Epithelial cell of esophagus (primary cell): ENCODE measurements at regions not wholly inside any gene's neighbourhood (a gene's known extent, or its start where the extent isn't known, plus 50 kb on each side); places are given as distances from the start of the nearest gene placed in this dataset.
A peak's percentile ranks its signal among the peaks of the same experiment; 100 is the strongest.

Source experiments
- DNase-seq: peaks from one replicate; pipeline ENCODE4 v3.0.0; 2010; ENCODE audit warnings: low read depth
- H3K4me3 ChIP-seq: 2 replicates; pipeline ENCODE4 v1.5.1; 2011; ENCODE audit warnings: mild to moderate bottlenecking, low read length, control low read depth
- TF ChIP-seq, protein P1 (sequence below): IDR thresholded peaks from 2 replicates; pipeline ENCODE4 v1.5.1; 2011; ENCODE audit warnings: low read depth, mild to moderate bottlenecking, low read length, control low read depth, inconsistent platforms; ENCODE audit not compliant: insufficient read depth; ENCODE audit errors: missing control alignments

DNA sequence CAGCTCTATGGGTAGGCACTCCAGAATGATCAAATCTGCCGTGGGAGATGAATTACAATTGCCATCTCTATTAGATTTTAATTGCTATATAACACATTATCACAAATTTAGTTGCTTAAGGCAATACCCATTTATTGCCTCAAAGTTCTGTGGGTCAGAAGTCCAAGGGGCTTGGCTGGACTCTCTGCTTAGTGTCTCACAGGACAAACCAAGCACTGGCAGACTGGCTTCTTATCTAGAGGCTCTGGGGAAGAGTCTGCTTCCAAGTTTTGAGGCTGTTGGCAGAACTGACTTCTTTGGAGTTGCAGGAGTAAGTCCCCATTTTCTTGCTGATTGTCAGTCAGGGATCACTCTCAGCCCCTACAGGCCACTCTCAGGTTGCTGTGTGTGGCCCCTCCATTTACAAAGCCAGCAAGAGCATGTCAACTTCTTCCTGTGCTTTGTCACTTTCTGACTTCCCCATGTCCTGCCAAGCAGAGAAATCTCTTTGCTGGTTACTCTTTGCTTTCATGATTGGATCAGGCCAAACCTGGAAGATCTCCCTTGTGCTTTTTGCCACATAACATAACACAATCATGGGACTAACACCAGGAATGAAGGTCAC, 93.5 kb upstream of the PRICKLE2 start:
- TF ChIP-seq, protein P1, sequence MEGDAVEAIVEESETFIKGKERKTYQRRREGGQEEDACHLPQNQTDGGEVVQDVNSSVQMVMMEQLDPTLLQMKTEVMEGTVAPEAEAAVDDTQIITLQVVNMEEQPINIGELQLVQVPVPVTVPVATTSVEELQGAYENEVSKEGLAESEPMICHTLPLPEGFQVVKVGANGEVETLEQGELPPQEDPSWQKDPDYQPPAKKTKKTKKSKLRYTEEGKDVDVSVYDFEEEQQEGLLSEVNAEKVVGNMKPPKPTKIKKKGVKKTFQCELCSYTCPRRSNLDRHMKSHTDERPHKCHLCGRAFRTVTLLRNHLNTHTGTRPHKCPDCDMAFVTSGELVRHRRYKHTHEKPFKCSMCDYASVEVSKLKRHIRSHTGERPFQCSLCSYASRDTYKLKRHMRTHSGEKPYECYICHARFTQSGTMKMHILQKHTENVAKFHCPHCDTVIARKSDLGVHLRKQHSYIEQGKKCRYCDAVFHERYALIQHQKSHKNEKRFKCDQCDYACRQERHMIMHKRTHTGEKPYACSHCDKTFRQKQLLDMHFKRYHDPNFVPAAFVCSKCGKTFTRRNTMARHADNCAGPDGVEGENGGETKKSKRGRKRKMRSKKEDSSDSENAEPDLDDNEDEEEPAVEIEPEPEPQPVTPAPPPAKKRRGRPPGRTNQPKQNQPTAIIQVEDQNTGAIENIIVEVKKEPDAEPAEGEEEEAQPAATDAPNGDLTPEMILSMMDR: no peak
- no peak for DNase-seq
- H3K4me3 ChIP-seq: no peak overlapping the region

DNA sequence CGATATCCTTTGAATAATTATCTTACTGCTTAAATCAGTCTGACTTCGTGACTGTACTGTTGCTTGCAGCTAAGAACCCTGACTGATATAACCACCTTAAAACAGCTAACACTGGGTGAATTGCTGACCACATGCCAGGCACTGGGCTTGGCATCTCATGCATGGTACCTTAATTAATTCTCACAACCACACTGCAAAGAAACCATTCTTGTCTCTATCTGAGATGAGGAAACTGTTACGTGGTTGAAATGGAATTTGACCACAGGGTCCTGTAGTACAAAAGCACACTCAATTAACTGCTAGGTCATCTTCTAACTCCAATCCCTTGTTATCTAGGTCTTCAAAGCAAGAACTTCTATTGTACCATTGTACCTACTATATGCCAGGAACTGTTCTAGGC, 92.7 kb upstream of the PRICKLE2 start:
- DNase-seq: peak; percentile 29
- H3K4me3 ChIP-seq: no peak overlapping the region
- TF ChIP-seq, protein P1: no peak

DNA sequence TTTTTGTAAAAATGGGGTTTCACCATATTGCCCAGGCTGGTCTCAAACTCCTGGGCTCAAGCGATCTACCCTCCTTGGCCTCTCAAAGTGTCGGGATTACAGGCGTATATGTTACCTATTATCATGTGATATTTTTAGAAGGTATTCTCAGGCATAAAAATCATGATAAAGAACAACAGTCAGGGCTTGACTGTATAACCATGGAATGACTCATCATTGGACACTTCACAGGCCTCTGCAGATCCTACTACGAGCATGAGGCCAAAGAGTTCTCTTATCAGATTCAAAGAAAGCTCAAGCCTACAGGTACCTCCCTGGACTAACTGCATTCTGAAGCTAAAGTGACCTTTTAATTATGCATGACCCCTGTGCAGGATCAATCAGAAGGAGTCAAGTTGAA, 91.7 kb upstream of the PRICKLE2 start:
- TF ChIP-seq, protein P1: no peak
- DNase-seq: peak; percentile 69
- no peak overlapping the region for H3K4me3 ChIP-seq

DNA sequence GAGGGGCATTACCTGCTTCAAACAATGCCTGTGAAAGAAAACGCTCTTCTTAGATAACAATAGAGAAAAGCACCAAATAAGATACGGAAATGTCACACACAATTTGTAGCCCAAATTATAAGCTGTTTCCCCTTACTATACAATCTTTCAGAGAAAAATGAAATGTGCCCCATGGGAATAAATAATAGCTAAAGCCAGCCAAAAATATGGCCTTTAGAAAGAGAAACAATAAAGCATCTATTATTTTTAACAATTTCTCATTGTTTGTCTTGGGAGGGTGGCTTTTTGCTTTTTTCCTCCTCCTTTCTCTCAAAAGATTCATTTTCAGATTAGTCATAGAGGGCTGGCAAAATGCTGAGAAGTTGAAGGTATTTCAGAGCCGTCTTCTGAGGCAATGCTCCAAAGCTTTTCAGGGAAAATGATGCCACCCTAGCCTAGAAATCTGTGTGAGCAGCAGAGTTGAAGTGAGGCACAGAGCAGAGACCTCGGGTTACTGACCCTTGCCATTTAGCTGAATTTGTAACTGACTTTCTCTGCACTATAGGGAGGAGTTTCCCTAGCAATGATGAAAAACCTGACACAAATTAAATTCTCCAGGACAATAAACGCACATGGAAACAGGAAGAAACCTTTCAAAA, 86.3 kb upstream of the PRICKLE2 start:
- TF ChIP-seq, protein P1: no peak
- peak; percentile 21 for DNase-seq
- no peak overlapping the region for H3K4me3 ChIP-seq

DNA sequence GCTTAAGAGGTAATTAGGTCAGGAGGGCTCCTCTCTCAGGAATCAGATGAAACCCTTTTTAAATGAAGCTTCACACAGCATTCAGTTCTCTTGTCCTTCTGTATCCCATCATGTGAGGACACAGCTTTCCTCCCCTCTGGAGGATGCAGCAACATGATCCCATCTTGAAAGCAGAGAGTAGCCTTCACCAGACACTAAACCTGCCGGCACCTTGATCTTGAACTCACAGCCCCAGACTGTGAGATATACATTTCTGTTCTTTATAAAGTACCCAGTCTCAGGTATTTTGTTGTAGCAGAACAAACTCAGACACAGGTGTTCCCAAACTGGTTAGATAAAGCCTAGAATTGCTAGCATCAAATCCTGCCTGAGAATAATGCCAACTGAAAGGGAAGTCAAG, 83.7 kb upstream of the PRICKLE2 start:
- H3K4me3 ChIP-seq: no peak overlapping the region
- DNase-seq: no peak
- TF ChIP-seq, protein P1: no peak

DNA sequence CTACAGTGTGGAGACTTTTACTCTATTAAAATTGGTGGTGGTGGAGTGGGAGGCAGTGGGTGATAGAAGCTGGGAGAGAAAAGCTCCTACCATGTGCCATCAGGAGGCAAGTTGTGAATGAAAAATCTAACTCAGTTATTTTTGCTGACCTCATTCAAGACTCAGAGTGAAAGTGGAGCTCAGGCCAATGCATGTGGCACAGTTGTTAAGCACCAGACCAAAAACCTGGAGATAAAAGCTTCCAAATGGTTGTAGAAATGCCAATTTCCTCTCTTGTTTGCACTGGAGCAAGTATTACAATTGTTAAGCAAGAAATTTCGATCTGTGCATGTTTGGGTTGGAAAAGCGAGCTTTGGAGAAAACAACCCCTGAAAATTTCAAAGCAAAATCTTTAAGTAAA, 81.5 kb upstream of the PRICKLE2 start:
- no peak overlapping the region for H3K4me3 ChIP-seq
- no peak for DNase-seq
- TF ChIP-seq, protein P1: no peak

DNA sequence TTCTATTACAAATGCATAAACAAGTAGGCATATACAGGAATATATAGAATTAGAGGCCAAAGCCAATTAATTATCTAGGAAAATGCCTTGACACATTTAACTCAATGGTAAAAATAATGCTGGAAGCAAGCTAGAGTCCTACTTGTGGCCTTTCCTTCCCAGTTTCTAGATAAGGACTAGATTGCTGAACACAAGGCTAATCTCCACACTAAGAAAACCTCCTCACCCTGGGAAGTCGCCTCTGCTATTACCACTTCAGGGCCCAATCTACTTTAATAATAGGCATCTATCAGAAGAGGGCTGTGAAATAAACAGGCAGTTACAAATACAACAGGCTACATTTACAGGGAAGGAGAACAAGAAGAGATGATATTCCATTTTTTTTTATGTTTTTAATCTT, 80.5 kb upstream of the PRICKLE2 start:
- no peak for DNase-seq
- no peak overlapping the region for H3K4me3 ChIP-seq
- TF ChIP-seq, protein P1: no peak
